DMS 273 (cell line): ENCODE measurements at regions not wholly inside any gene's neighbourhood (a gene's known extent, or its start where the extent isn't known, plus 50 kb on each side); places are given as distances from the start of the nearest gene placed in this dataset.
A peak's percentile ranks its signal among the peaks of the same experiment; 100 is the strongest.

Source experiments
- DNase-seq: peaks from one replicate; lab custom pipeline; 2025; ENCODE audit not compliant: unreplicated experiment; lab: John Stamatoyannopoulos, UW

- DNase-seq, result peak; percentile 3
Observed at GRCh38 chr4:65880594-65880993, 210.3 kb upstream of the EPHA5 start.

- no peak for DNase-seq
Observed at GRCh38 chr4:65868096-65868824, 198.0 kb upstream of the EPHA5 start.

- DNase-seq, result peak; percentile 33
Observed at GRCh38 chr4:65865489-65865888, 195.2 kb upstream of the EPHA5 start.

GRCh38 chr4:65861993-65862392 is 191.7 kb upstream of the EPHA5 start:
- no peak for DNase-seq

GRCh38 chr4:65845199-65845773 is 175.0 kb upstream of the EPHA5 start:
- DNase-seq, result no peak

- DNase-seq, result no peak
Observed at GRCh38 chr4:65839164-65839931, 169.1 kb upstream of the EPHA5 start.

GRCh38 chr4:65834707-65835106 is 164.4 kb upstream of the EPHA5 start:
- DNase-seq, result no peak

GRCh38 chr4:65831828-65832227 is 161.5 kb upstream of the EPHA5 start:
- no peak for DNase-seq

- DNase-seq, result no peak
Observed at GRCh38 chr4:65825116-65825753, 154.9 kb upstream of the EPHA5 start.

GRCh38 chr4:65819192-65819591 is 148.9 kb upstream of the EPHA5 start:
- DNase-seq, result no peak

- no peak for DNase-seq
Observed at GRCh38 chr4:65805936-65806335, 135.6 kb upstream of the EPHA5 start.

- no peak for DNase-seq
Observed at GRCh38 chr4:65799513-65799912, 129.2 kb upstream of the EPHA5 start.

- peak; percentile 3 for DNase-seq
Observed at GRCh38 chr4:65798498-65799127, 128.3 kb upstream of the EPHA5 start.

- DNase-seq, result no peak
Observed at GRCh38 chr4:65791812-65792308, 121.6 kb upstream of the EPHA5 start.

GRCh38 chr4:65791111-65791811 is 121.0 kb upstream of the EPHA5 start:
- DNase-seq, result no peak

- no peak for DNase-seq
Observed at GRCh38 chr4:65789805-65790204, 119.5 kb upstream of the EPHA5 start.

- DNase-seq, result no peak
Observed at GRCh38 chr4:65789341-65789740, 119.1 kb upstream of the EPHA5 start.

- DNase-seq, result no peak
Observed at GRCh38 chr4:65777270-65777669, 107.0 kb upstream of the EPHA5 start.

GRCh38 chr4:65773636-65774035 is 103.3 kb upstream of the EPHA5 start:
- no peak for DNase-seq

GRCh38 chr4:65747386-65747785 is 77.1 kb upstream of the EPHA5 start:
- no peak for DNase-seq
